ENCODE measurements at regions not wholly inside any gene's neighbourhood (a gene's known extent, or its start where the extent isn't known, plus 50 kb on each side); places are given as distances from the start of the nearest gene placed in this dataset.

GRCh38 chr13:65339241-65339640 lies 1890.9 kb downstream of the PCDH9 start:
- Histone ChIP-seq H3K56ac (ENCODE audit: insufficient read length, low read depth, low read length) (no peak overlapping the region), H2BK12ac (ENCODE audit: insufficient read length, low read depth, low read length) (no peak overlapping the region), H3K9me3 (ENCODE audit: control insufficient read depth, low read depth, low read length) (no peaks in the 10 kb centered on the region), H3K79me1 (ENCODE audit: insufficient read depth, low read depth, low read length, poor library complexity, severe bottlenecking) (no peaks in the 10 kb centered on the region), H4K8ac (replicated peaks; ENCODE audit: insufficient read length, low read depth, low read length) (no peak overlapping the region), H2BK20ac (ENCODE audit: low read depth, low read length, poor library complexity, severe bottlenecking) (no peak overlapping the region), H4K91ac (ENCODE audit: insufficient read length, low read depth, low read length) (no peak overlapping the region), H3K27me3 (ENCODE audit: insufficient read depth, low read length) (no peaks in the 10 kb centered on the region), H3K4me2 (ENCODE audit: insufficient read depth, insufficient read length, low read length) (no peak overlapping the region), H3K23me2 (ENCODE audit: insufficient read length, low read depth, low read length, poor library complexity, severe bottlenecking) (no peaks in the 10 kb centered on the region), H3K27ac (ENCODE audit: insufficient read length, low read depth, low read length) (no peak overlapping the region), H2AK5ac (ENCODE audit: insufficient read length, low read length) (no peak overlapping the region), H3K23ac (ENCODE audit: insufficient read length, low read depth, low read length) (no peak overlapping the region), H3K14ac (ENCODE audit: insufficient read depth, low read length) (no peak overlapping the region), H3K79me2 (ENCODE audit: insufficient read depth, low read length) (no peaks in the 10 kb centered on the region), H3K18ac (ENCODE audit: insufficient read length, low read depth, low read length) (no peak overlapping the region), H2BK15ac (ENCODE audit: low read depth, low read length) (no peak overlapping the region), H2BK120ac (ENCODE audit: low read depth, low read length, poor library complexity, severe bottlenecking) (no peak overlapping the region), H4K20me1 (ENCODE audit: control insufficient read depth, insufficient read depth, insufficient read length) (no peaks in the 10 kb centered on the region), H3K4ac (ENCODE audit: low read depth, low read length) (no peak overlapping the region), H3K9ac (ENCODE audit: extremely low read depth, insufficient read length, low read length) (no peak overlapping the region), H2BK5ac (ENCODE audit: insufficient read length, low read length) (no peak overlapping the region), H2AFZ (ENCODE audit: low read length) (no peak overlapping the region), H4K5ac (ENCODE audit: insufficient read length, low read depth, low read length) (no peak overlapping the region), H3K4me1 (ENCODE audit: insufficient read depth, low read length) (no peaks in the 10 kb centered on the region), H3T11ph (ENCODE audit: low read length) (no peak overlapping the region)
- Mint-ChIP-seq H3K9me3 (no peaks in the 10 kb centered on the region), H3K4me1 (no peaks in the 10 kb centered on the region), H3K27me3 (ENCODE audit: low read depth) (no peaks in the 10 kb centered on the region; the same call in 1 of the 2 replicates), H3K4me3 (no peak overlapping the region), H3K27ac (no peak overlapping the region), H3K36me3 (ENCODE audit: insufficient read depth in 1 of 3, low read depth in 3 of 3) (no peaks in the 10 kb centered on the region)
- DNase-seq: no peak
- no CpG with 5 or more reads among the region's 3 CpGs for WGBS (ENCODE audit: extremely low coverage, insufficient read length, low lambda C conversion rate)
- TF ChIP-seq CTCF (conservative IDR thresholded peaks at IDR 0.05): no peak
